GM12891 (cell line): ENCODE measurements at regions not wholly inside any gene's neighbourhood (a gene's known extent, or its start where the extent isn't known, plus 50 kb on each side); places are given as distances from the start of the nearest gene placed in this dataset.

ENCODE experiments used
- PAX5 ChIP-seq: IDR thresholded peaks from 2 replicates; pipeline ENCODE4 v1.6.1; 2011; ENCODE audit warnings: low read length, moderate library complexity, mild to moderate bottlenecking; ENCODE audit not compliant: insufficient read depth, severe bottlenecking
- POLR2A ChIP-seq: IDR thresholded peaks from 2 replicates; pipeline ENCODE4 v1.6.1; 2011; ENCODE audit warnings: low read depth, low read length, control low read depth
- POLR2AphosphoS5 ChIP-seq: IDR thresholded peaks from 2 replicates; pipeline ENCODE4 v1.6.1; 2011; ENCODE audit warnings: low read depth, low read length, control low read depth
- POU2F2 ChIP-seq: IDR thresholded peaks from 2 replicates; pipeline ENCODE4 v1.6.1; 2011; ENCODE audit warnings: low read depth, mild to moderate bottlenecking, control low read depth, low read length, moderate library complexity
- TAF1 ChIP-seq: IDR thresholded peaks from 2 replicates; pipeline ENCODE4 v1.6.1; 2011; ENCODE audit warnings: low read depth, low read length, control low read depth

DNA sequence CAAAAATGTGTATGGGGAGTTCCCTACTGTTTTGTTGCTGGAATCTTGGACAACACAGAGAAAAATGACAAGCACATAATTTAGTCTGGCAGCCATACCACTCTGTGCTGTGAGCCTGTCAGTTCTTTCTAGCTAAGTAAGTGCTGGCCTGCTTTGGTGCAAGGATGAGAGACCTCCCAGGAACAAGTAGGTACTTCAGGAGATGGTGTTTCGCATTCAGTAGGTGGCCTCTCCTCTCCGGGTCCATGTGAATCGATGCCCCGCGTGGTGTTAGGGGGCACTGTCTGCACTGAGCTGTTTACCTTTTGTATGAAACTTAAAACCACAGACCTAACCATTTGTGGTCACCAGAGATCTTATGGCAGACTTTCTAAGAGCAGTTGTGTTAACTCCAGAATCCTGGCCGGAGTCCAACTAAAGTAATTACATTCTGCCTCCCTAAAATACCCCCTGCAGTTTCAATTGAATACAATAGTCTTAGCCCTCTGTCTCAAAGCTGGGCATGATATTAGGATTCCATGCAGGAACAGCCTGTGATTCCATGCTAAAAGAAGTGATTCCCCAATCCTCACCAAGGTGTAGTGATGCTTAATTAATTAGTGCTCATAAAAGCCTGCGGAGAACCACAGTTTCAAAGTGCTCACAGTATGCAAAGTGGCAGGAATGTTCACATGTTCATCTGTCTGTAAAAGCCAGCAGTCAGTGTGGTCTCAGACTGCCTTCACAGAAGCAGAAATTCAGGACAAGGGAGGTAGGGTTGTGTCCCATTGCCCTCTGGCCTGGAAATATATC, 64.2 kb downstream of the LLPH start:
- TF ChIP-seq POLR2A = no peak
- no peak for TF ChIP-seq POLR2AphosphoS5
- TF ChIP-seq POU2F2 = peak; percentile 32; the same call in 1 of the 2 replicates
- TF ChIP-seq TAF1 = no peak
- no peak for TF ChIP-seq PAX5
